22Rv1 (cell line): ENCODE measurements at regions not wholly inside any gene's neighbourhood (a gene's known extent, or its start where the extent isn't known, plus 50 kb on each side); places are given as distances from the start of the nearest gene placed in this dataset.

ENCODE experiments used
- H3K27ac ChIP-seq: fragments of 450-650 bp; 2 replicates; pipeline ENCODE4 v1.5.1; 2017
- CTCF ChIP-seq: fragments of 450-650 bp; IDR thresholded peaks from 2 replicates; pipeline ENCODE4 v1.5.1; 2017; ENCODE audit warnings: mild to moderate bottlenecking
- ZFX ChIP-seq: fragments of 450-650 bp; IDR thresholded peaks from 2 replicates; pipeline ENCODE4 v1.6.1; 2017; ENCODE audit warnings: antibody characterized with exemption, borderline replicate concordance

DNA sequence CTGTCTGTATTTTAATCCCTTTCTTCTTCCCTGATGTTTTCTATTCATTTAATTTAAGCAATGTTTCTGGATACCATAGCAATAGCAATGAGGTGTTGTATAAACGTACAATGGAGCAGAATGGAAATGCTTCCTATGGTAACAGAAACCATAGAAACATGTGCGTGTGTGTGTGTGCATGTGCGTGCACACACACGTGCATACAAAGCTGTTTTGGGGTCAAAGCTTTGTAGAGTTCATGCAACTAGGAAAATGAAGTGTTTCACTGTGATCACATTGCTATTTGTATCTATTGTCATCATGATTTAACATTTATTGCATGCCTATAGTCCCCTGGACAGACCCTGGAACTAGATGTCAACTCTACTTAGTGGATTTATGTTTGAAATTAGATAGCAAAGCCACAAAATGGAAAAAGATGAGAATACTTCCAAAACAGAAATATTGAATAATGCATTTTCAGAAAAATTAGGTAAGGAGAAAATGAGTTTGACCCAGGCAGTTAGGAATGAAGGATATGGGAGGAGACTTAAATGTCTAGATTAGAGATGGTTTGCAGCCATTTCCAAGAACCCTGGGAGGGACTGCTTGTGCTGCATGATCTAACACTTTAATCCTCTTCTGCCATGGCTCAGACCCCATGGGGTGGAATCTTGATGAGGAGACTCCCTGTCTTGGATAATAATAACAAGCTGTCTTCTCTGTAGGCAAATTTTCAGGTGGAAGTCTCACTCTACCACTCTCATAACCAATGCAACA lies 124.4 kb downstream of the TRMT11 start:
- no peak overlapping the region for H3K27ac ChIP-seq
- TF ChIP-seq CTCF (no peak), ZFX (no peak)

DNA sequence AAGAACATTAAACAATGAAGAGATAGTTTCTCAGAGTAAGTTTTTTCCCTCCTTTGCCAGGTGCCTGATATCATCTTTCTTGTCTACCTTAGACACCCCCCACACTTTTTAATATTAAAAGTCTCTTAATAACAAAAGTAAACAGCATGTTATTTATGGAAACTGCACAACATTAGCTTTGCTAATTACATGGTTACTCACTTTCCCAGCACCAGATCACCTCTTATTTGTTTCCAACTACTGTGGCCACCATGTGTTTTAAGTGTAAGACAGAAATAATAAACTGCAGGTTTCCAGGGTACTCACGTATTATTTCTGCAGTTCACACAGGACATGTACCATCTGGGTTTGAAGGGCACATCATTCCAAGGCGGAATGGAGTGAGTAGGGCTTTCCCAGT lies 125.0 kb downstream of the TRMT11 start:
- H3K27ac ChIP-seq, result no peak overlapping the region
- TF ChIP-seq ZFX (no peak), CTCF (no peak)

DNA sequence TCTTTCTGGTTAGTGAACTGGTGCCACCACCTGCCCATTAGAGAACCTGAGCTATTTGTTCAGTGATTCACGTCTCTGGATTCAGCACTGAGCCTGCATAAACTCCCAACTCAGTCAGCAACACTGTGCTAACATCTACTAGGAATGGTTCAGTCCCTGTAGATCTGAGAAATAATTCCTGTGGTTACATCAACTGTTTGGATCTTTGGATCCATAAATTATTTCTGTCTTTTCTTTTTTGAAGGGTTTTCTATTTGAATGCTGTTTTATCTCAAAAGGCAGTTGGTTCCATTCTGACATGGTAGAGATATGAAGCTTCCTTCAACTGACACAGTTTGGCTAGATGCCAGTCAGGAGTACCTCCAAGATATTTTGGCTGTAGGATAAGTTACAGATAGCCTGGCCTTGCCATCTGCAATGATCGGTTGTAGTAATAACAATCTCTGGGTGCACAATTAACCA lies 125.9 kb downstream of the TRMT11 start:
- no peak overlapping the region for H3K27ac ChIP-seq
- TF ChIP-seq ZFX (no peak), CTCF (no peak)

- TF ChIP-seq ZFX (no peak), CTCF (no peak)
These were observed 126.9 kb downstream of the TRMT11 start for GRCh38 chr6:126113261-126113660.

GRCh38 chr6:126117251-126117650 lies 130.9 kb downstream of the TRMT11 start:
- no peak overlapping the region for H3K27ac ChIP-seq
- TF ChIP-seq ZFX (no peak), CTCF (no peak)

More at GRCh38 chr6:126113261-126113660, 126.9 kb downstream of the TRMT11 start:
- no peak overlapping the region for H3K27ac ChIP-seq

GRCh38 chr6:126118058-126118755 lies 131.9 kb downstream of the TRMT11 start:
- TF ChIP-seq CTCF, result no peak
- TF ChIP-seq ZFX, result no peak
- H3K27ac ChIP-seq, result no peak overlapping the region

DNA sequence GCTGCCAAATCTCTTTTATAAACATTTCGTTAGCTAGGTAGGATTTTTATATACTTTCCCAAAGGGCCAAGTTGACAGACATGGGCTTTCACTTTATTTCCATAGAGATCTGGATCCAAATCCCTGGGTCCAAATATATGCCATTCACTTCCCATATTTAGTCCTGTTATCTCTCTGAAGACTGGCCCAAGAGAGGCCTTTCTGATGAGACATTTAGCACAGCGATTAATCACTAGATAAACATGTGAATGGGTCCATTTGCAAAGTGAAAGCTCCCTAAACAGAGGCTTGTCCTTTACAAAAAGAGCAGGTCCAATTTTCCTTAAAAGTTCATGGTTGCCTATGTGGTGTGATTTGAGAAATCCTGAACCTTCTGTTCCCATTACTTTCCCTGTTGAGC lies 132.6 kb downstream of the TRMT11 start:
- TF ChIP-seq CTCF (no peak), ZFX (no peak)
- H3K27ac ChIP-seq, result no peak overlapping the region
